Suppressor macrophage treated with lipopolysaccharide for 4 hours (primary cell): ENCODE measurements at regions not wholly inside any gene's neighbourhood (a gene's known extent, or its start where the extent isn't known, plus 50 kb on each side); places are given as distances from the start of the nearest gene placed in this dataset.
"Not testable (repeated sequence)": the region's sequence is repeated elsewhere in the genome, so short reads cannot be mapped to it uniquely, and the experiment has no call there.

Experiments
- DNase-seq: peaks from one replicate; pipeline ENCODE4 v3.0.0-alpha.2; 2020

DNA sequence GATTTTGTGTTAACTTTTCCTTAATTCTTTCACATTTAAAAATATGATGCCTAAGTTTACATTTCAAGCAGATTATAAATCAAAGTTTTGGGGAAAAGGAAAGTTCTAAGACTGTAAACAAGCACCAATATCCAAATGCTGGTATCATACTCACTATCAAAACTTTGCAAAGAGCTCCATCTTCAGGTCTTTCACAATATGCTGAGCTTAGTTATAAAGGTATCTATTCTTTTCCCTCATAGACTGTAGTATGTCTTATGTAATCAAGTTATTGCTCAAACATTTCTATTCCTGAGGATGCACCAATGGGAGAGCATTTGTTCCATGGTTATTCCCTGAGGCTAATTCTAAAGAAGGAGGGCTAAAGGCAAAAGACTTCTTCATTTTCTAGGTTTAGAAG lies 207.9 kb upstream of the FAM241A start:
- no peak for DNase-seq

DNA sequence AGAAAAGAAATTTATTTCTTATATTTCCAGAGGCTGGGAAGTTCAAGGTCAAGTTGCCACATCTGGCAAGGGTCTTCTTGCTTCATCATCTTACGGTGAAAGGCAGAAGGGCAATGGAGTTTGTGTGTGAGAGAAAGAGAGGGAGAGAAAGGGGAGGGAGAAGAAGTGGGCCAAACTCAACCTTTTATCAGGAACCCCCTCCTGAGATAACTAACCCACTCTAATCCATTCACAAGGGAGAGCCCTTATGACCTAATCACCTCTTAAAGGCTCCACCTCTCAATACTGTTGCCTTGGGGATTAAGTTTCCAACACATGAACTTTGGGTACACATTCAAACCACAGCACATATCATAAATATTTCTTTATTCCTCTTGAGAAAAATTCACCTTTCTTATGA lies 203.3 kb upstream of the FAM241A start:
- DNase-seq = no peak

DNA sequence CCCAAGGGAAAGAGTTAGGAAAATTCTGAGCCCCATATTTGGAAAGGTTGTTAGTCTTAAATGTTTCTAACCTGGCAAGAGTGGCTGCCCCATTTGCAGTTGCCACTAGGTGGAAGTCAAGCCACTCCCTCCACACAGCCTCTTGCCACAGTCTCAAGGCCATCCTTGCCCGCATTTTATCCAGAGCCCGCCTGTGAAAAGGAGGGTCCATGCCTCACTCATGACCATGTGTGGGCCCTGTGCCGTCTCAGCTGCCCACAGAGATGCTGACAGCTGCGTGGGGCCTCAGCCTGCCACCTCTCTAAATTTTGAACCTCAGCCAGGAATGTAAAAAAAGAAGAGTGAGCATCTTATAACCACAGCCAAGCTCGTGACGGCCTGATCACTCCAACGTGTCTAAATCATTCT lies 201.5 kb upstream of the FAM241A start:
- peak; percentile 57 for DNase-seq

DNA sequence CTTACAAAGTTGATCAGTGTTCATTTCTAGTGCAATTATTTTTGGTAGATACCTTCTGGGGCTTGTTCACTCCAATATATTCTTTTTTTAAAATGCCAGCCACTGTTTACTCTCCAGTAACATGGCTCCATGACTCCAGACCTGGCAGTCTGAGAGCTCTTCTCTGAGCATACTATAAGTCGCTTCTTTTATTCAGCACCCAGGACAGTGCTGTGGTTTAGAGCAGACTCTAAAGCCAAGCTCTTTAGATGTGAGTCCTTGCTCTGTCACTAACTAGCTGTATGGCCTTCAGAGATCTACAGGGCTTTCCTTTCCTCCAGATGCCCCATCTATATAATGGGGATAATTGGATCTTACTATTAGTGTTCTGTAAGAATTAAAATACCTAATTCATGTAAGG lies 200.2 kb upstream of the FAM241A start:
- no peak for DNase-seq

DNA sequence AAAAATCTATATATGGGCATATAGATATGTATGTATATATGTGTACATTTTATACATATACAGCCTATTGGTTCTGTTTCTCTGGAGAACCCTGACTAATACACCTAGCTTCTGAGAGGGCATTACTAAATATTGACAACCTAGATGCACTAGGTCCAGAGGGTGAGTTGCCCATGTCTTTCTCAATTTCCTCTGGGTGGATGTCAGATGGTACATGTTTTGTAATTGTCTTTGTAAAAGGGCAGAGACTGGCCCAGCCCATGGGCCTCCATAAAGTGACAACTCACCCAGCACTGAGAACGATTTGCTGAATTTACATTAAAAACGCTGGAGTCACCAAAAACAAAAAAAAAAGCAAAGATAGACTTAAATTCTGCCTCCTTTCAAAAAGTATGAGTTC lies 198.5 kb upstream of the FAM241A start:
- peak; percentile 38 for DNase-seq

DNA sequence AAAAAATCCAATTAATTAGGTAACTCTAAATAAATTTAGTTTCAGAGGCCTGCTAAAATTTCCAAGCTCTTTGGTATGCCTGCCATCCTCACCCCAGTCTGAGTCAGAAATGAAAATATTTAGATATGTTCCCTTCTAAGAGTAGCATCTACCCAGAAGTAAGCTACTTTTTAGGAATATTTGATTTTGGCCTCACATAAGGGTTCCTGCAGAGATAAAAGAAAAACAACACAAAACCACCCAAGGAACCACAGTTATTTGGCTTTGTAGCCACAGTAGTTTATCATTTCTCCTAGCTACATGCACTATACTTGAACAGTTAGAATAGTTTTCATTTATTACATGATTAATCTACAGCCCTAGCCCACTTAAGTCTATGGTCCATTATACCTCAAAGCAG lies 192.6 kb upstream of the FAM241A start:
- DNase-seq = no peak

DNA sequence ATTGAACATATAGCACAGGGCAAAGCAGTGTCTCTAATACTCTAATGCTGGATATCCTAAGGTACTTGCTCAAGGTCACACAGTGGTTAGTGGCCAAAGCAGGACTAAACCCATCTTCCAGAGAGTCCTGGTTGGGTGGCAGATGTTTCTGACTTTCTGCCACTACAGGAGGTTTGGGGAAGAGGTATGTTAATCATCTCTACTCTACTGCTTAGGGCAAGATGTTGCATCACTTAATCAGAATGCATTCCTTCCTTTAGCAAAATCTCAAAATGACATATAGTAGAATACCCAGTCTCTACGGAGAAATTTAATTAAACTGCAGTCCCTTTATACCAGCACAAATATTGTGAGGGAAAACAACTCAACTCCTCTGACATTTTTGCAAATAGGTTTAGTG lies 190.7 kb upstream of the FAM241A start:
- no peak for DNase-seq

DNA sequence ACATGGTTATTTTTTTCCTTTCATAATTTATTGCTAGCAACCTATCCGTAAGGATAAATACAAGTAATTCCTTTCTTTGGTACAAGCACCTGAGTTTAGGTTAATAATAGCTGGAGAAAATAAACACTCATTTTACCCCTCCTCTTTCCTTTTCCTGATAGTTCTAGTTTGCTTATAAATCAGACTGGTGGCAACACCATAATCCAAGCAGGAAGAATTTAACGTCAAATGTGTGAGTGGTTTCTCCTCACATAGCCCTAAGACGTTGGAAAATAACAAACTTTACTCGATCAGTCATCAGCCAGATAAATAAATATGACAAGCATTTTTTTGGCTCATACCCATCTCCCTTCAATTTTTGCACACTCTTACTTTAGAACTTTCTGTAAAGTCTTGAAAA lies 190.3 kb upstream of the FAM241A start:
- no peak for DNase-seq

DNA sequence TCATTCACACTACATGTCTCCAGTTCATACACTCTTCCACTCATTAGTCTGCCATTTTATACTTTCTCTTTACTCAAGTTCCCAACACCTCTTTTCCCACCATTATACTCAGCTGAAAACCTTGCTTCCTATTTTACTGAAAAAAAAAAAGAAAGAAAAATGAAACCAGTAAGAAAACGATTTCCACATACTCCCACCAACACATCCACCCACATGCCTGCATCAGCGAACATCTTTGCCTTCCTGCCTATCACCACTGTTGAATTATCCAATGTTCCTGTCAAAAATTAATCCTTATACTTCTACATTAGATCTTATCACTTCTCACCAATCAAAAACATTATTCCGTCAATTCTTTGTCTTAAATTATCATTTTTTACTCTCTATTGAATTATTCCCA lies 188.1 kb upstream of the FAM241A start:
- DNase-seq = peak; percentile 52

DNA sequence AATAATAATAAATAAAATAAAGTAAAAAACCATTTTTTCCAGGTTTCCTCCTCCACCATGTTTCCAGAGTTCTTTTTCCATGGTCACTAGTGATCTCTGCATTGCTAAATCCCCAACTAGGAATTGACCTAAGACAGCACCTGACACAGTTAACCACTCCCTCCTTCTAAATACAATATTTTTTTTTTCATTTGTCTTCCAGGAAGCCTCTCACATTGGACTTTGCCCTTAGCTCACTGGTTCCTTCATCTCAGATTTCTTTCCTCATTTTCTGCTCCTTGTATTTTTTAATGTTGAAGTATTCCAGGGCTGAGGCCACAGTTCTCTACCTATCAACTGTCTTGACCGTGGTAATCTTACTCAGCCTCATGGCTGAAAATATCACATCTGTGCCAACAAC lies 187.3 kb upstream of the FAM241A start:
- DNase-seq = no peak

DNA sequence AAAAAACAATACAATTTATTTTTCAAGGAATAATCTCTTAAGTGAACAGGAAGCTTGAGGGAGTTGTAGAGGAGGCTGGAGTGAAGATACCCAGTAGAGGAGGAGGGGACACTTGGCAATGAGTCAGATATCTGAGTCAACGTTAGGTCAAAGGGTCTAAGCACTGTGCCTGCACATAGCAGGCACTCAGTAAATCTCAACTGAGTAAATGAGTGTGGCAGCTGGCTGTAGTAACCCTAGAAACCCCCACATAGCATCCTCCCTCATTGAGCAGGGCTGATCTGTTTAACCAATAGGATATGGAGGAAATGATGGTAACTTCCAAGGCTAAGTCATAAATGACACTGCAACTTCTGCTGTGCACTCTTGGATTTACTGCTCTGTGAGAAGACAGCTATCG lies 186.0 kb upstream of the FAM241A start:
- peak; percentile 86 for DNase-seq

DNA sequence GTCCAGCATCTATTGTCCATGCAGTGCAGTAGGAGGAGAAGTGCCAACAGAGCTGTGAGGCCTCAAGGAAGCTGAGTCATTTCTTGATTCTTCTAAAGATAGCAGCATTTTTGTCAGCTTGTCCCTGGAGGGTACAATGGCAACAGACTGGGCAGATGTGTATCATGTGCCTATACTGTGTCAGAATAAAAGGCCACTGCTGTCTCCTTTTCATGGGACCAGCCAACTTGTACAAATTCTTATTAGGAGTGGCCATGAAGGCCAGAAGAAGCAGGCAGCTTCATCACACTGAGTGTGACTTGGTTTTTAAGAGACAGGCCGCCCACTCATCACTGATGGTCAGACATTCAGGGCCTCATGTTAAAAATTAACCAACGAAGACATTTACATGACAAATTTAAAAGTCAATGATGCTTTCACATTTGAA lies 185.0 kb upstream of the FAM241A start:
- peak; percentile 72 for DNase-seq

DNA sequence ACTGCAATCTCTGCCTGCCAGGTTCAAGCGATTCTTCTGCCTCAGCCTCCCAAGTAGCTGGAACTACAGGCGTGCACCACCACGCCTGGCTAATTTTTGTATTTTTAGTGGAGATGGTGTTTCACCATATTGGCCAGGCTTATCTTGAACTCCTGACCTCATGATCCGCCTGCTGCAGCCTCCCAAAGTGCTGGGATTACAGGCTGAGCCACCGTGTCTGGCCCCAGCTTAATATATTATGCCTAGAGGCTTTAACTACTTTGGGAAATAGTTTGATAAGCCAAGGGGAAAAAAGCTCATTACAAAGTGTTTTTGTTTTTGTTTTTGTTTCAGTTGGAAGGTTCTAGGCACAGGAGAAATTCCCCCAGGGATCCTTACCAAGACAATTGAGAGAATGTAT lies 184.2 kb upstream of the FAM241A start:
- not testable (repeated sequence) for DNase-seq

DNA sequence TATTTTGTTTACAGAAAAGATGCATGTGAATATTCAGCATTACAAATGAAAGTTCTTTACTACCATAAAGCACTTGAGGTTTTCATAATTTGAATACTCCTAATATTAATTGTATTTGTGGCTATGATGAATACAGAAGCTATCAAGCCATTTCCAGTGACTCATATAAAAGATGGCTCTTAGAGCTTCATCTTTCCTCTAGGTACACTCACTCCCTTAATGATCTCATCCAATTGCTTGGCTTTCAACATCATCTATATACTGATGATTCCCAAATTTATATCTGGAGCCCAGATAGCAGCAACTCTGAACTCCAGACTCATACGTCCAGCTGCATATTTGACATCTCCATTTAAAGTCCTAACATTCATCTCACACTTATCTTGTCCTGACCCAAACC lies 183.4 kb upstream of the FAM241A start:
- no peak for DNase-seq

DNA sequence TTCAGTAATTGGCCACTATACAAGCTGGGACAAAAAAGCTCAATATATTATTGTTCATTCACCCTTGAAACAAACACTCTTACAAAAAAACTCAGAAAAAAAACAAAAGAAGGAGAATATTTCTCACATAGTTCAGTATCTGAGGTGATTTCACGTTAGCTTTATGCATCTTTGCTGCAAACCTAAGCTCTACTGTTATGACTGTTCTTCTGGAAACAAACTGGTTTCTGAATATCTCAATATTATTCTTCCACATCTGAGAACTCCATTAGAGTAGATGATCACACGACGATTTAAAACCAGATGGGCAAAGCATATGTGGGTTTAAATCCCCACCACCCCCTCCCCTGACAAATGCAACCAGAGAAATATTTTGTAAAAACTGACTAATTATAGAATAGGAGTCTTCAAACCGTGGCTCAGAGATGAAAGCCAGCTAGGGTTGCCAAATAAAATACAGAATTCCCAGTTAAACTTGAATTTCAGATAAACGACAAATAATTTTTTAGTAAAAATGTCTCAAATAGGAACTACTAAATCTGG lies 182.0 kb upstream of the FAM241A start:
- no peak for DNase-seq

DNA sequence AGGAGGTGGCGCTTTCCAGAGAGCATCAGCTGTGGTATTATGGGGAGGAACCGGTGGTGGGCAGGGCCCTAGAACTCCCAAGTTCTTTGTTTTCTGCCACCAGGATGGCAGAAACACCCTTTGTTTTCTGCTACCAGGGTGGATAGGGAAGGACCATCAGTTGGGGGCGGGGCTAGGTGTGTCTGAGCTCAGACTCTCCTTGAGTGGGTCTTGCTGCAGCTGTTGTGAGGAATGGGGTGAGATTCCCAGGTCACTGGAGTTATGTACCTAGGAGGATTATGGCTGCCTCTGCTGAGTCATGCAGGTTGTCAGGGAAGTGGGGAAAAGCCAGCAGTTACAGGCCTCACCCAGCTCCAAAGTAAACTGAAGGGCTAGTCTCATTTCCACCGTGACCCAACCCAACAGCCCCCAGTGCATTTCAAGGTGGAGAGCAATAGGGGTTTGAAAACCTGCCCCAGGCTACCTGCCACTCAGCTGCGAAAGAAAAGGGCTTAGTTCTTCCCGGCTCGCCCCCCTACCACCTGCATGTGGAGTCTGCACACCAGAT lies 167.8 kb upstream of the FAM241A start:
- no peak for DNase-seq

DNA sequence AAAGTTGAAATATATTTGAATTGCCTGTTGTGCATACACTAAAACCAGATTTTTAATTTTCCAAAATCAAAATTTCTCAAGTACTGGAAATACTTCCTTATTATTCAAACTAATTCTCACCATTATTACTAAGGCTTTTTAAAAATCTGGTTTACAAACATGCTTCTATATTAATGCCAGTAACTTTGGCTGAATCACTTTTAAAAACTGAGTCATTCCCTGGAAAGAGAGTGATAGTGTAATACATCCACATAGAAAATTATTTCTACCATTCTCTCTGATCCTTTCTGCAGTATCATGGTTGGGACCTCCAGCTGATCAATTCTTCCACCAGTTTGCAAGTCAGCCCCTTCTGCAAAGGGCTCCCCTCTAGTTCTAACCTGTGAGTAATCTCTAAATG lies 165.3 kb upstream of the FAM241A start:
- no peak for DNase-seq

DNA sequence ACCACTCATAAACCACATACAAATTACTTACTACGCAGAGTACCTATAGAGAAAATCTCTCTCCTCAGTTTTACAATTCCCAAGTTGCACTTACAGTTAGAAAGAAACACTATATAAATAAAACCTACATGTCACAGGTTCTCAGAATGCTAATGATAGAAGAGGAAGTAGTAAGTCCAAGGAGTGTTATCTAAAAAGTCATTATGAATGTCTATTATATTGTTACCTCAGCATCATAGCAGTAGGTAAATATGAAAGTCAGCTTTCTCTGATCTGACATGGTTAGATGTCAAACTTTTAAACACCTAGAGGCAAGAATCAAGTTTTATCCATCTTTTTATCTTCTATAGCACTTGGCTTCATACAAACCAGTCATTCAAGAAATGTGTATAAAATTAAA lies 163.2 kb upstream of the FAM241A start:
- no peak for DNase-seq

DNA sequence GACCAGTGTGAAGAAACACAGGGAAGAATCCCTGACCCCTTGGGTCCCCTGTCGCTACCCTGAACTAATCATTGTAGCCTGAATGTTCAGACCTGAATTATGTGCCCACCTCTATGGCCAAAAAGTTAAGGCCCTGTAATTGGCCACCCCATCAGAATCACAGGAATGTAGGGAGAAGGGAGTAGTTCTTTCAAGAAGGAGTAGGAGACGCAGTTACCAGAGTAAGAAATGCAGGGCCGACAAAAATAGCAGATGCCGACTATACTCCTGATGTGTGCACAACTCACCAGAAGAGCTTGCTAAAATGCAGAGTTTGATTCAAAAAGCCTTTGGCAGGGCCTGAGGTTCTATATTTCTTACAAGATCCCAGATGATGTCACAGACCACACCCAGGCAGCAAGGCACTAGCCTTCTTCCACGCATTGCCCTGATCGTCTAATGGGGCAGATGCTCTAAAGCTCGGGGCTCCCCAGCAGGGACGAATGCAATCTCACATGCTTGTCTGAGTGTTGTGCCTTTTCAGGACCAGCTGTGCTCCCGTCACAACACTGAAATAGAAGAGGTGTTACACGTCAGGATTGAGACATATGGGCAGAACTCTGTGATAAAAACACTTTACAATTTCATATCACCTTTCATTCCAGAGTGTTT lies 161.0 kb upstream of the FAM241A start:
- no peak for DNase-seq

DNA sequence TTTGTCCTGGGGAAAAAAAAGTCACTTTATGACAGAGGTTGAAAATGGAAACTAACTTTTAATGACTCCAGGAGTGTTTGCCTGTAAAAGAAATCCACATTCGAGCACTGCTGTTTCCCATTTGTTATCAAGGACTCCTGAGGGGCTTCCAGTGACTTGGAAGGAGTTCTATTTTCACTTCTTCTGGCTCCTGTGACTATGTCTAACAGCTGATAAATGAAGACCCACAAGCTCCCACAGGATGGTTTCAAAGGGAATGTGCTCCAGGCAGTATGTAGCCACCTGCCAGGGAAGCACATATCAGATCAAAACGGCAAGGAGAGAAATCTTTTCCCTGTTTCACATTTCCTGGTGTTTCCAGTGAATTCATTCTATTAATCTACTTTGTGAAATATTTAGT lies 159.8 kb upstream of the FAM241A start:
- no peak for DNase-seq

DNA sequence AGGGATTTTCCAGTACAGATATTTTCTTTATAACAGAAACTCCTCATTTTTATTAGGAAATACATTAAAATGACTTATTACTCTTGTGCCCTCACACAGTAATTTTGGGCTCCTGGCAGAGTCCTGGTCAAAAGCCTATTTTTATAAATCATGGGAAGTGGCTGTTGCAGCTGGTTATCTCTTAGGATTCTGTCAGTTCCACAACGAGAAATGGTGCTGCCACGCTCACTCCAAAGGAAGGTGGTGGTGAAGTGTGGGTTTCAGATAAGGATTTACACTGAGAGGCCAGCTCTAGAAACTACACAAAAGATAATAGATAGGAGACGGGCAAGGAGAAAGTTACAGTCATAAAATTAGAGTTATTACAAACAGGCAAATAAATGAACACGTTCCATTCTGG lies 159.2 kb upstream of the FAM241A start:
- no peak for DNase-seq

DNA sequence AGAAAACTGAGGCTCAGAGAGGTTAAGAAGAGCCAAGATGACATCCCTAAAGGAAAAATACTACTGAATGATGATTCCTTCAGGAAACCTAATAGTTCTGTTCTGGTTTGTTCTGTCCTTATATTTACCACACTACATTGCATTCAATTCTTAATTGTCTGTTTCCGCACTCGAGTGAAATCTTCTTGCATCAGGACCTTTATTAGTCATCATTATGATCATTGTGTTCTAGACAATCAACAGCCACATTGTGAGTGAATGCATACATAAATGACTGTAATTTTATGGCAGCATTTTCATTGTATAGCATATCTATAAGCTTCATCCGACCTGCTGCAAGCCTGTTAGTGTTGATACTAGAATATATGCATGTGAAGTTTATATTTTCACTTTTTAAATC lies 156.7 kb upstream of the FAM241A start:
- no peak for DNase-seq

DNA sequence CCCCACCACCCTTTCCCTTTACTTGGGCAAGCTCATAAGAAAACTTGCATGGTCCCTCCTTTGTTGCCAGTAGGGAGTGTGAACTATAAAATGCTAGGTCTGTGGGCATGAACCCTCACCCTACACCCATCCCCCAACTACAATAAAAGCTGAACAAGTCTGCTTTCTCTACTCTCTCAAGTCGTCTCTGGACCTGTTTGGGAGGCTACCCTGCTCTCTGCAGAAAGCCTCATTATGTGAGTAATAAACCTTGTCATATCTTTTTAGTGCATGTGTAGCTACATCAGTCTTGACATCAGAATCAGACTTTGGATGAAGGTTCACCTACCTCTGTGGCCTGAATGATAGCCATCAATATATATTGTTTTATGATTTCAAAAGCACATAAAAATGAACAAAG lies 155.4 kb upstream of the FAM241A start:
- no peak for DNase-seq

DNA sequence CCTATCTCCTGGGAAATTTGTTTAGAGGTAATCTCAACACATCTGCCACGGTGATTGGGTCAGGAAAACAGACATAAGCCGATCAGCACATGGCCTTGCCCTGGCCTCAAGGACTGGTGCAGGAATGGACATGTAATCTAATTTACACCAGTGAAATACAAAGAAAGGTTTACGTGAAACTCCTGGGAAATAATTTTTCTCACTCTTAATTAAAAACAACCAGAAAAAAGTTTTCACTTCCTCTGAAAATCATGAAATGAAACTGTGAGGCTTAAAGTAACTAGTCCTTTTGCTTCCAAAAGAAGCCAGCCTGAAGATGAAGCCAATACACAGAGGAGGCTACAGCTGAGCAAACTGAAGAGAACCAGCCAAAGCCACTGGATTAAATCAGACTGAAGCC lies 154.1 kb upstream of the FAM241A start:
- peak; percentile 61 for DNase-seq

DNA sequence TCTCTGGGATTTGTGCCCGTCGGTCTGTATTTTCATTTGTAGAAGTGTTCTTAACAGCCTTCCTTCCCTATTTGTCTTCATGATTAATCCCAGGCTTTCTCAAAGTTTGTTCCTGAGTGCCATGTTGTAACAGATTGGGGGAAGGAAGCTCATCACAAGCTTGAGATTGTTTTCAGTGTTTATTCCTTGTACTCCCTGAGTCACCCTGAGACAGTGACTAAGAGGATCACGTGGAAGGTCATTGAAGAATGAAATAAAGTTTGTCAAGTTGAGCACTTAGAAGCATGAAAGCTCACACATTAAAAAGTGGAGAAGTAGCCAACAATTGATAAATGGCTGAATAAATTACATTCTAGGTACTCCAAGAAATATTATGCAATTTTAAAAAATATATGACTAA lies 153.5 kb upstream of the FAM241A start:
- DNase-seq = peak; percentile 94
